ENCODE measurements at regions not wholly inside any gene's neighbourhood (a gene's known extent, or its start where the extent isn't known, plus 50 kb on each side); places are given as distances from the start of the nearest gene placed in this dataset.

- TF ChIP-seq, protein P1, sequence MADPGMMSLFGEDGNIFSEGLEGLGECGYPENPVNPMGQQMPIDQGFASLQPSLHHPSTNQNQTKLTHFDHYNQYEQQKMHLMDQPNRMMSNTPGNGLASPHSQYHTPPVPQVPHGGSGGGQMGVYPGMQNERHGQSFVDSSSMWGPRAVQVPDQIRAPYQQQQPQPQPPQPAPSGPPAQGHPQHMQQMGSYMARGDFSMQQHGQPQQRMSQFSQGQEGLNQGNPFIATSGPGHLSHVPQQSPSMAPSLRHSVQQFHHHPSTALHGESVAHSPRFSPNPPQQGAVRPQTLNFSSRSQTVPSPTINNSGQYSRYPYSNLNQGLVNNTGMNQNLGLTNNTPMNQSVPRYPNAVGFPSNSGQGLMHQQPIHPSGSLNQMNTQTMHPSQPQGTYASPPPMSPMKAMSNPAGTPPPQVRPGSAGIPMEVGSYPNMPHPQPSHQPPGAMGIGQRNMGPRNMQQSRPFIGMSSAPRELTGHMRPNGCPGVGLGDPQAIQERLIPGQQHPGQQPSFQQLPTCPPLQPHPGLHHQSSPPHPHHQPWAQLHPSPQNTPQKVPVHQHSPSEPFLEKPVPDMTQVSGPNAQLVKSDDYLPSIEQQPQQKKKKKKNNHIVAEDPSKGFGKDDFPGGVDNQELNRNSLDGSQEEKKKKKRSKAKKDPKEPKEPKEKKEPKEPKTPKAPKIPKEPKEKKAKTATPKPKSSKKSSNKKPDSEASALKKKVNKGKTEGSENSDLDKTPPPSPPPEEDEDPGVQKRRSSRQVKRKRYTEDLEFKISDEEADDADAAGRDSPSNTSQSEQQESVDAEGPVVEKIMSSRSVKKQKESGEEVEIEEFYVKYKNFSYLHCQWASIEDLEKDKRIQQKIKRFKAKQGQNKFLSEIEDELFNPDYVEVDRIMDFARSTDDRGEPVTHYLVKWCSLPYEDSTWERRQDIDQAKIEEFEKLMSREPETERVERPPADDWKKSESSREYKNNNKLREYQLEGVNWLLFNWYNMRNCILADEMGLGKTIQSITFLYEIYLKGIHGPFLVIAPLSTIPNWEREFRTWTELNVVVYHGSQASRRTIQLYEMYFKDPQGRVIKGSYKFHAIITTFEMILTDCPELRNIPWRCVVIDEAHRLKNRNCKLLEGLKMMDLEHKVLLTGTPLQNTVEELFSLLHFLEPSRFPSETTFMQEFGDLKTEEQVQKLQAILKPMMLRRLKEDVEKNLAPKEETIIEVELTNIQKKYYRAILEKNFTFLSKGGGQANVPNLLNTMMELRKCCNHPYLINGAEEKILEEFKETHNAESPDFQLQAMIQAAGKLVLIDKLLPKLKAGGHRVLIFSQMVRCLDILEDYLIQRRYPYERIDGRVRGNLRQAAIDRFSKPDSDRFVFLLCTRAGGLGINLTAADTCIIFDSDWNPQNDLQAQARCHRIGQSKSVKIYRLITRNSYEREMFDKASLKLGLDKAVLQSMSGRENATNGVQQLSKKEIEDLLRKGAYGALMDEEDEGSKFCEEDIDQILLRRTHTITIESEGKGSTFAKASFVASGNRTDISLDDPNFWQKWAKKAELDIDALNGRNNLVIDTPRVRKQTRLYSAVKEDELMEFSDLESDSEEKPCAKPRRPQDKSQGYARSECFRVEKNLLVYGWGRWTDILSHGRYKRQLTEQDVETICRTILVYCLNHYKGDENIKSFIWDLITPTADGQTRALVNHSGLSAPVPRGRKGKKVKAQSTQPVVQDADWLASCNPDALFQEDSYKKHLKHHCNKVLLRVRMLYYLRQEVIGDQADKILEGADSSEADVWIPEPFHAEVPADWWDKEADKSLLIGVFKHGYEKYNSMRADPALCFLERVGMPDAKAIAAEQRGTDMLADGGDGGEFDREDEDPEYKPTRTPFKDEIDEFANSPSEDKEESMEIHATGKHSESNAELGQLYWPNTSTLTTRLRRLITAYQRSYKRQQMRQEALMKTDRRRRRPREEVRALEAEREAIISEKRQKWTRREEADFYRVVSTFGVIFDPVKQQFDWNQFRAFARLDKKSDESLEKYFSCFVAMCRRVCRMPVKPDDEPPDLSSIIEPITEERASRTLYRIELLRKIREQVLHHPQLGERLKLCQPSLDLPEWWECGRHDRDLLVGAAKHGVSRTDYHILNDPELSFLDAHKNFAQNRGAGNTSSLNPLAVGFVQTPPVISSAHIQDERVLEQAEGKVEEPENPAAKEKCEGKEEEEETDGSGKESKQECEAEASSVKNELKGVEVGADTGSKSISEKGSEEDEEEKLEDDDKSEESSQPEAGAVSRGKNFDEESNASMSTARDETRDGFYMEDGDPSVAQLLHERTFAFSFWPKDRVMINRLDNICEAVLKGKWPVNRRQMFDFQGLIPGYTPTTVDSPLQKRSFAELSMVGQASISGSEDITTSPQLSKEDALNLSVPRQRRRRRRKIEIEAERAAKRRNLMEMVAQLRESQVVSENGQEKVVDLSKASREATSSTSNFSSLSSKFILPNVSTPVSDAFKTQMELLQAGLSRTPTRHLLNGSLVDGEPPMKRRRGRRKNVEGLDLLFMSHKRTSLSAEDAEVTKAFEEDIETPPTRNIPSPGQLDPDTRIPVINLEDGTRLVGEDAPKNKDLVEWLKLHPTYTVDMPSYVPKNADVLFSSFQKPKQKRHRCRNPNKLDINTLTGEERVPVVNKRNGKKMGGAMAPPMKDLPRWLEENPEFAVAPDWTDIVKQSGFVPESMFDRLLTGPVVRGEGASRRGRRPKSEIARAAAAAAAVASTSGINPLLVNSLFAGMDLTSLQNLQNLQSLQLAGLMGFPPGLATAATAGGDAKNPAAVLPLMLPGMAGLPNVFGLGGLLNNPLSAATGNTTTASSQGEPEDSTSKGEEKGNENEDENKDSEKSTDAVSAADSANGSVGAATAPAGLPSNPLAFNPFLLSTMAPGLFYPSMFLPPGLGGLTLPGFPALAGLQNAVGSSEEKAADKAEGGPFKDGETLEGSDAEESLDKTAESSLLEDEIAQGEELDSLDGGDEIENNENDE (IDR thresholded peaks at IDR 0.05; ENCODE audit: insufficient replicate concordance, low read length) = no peak
- TF ChIP-seq NANOG (IDR thresholded peaks at IDR 0.05; ENCODE audit: insufficient read depth, low read depth, low read length, poor library complexity, severe bottlenecking) (no peak), YY1 (IDR thresholded peaks at IDR 0.05; ENCODE audit: low read depth, low read length) (no peak), RNF2 (IDR thresholded peaks at IDR 0.05; ENCODE audit: borderline replicate concordance, low read depth, low read length, missing control alignments, poor library complexity, severe bottlenecking) (no peak), SP4 (IDR thresholded peaks at IDR 0.05; ENCODE audit: low read length) (no peak), HDAC6 (IDR thresholded peaks at IDR 0.05; ENCODE audit: low read depth, low read length) (no peak), CEBPB (IDR thresholded peaks at IDR 0.05; ENCODE audit: low read depth, low read length) (no peak), GABPA (IDR thresholded peaks at IDR 0.05; ENCODE audit: borderline replicate concordance, insufficient read depth, low read length) (no peak)
- TF ChIP-seq, protein P2, sequence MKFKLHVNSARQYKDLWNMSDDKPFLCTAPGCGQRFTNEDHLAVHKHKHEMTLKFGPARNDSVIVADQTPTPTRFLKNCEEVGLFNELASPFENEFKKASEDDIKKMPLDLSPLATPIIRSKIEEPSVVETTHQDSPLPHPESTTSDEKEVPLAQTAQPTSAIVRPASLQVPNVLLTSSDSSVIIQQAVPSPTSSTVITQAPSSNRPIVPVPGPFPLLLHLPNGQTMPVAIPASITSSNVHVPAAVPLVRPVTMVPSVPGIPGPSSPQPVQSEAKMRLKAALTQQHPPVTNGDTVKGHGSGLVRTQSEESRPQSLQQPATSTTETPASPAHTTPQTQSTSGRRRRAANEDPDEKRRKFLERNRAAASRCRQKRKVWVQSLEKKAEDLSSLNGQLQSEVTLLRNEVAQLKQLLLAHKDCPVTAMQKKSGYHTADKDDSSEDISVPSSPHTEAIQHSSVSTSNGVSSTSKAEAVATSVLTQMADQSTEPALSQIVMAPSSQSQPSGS (IDR thresholded peaks at IDR 0.05; ENCODE audit: low read length) = no peak
These were observed 322.9 kb downstream of the ADGRD1 start (continued) for GRCh38 chr12:131276501-131277185.

All from H1 (cell line).